Kidney (tissue), 13 donors: ENCODE measurements at regions not wholly inside any gene's neighbourhood (a gene's known extent, or its start where the extent isn't known, plus 50 kb on each side); places are given as distances from the start of the nearest gene placed in this dataset.

Source experiments
- DNase-seq, 5 donors: peaks; one replicate each; pipeline ENCODE4 v3.0.0-alpha.2; 2013 to 2020
- FAIRE-seq: peaks from 2 replicates; lab custom pipeline; 2012; peaks lifted over from hg19 to GRCh38; lab: Jason Lieb, UNC
- H3K27ac ChIP-seq, 2 donors: one replicate each; pipeline ENCODE4 v1.7.0; 2013; ENCODE audit warnings: low read depth in 2 of 2, low read length in 2 of 2, inconsistent platforms in 1 of 2
- H3K27me3 ChIP-seq: one replicate; pipeline ENCODE4 v1.7.1; 2013; ENCODE audit warnings: low read length, inconsistent platforms; ENCODE audit not compliant: control insufficient read depth, insufficient read depth
- H3K36me3 ChIP-seq, 3 donors: one replicate each; pipeline versions ENCODE4 v1.7.0 to v1.7.1; 2013; ENCODE audit warnings: low read length in 3 of 3, control low read depth in 1 of 3, inconsistent platforms in 1 of 3; ENCODE audit not compliant: insufficient read depth in 3 of 3, control insufficient read depth in 2 of 3
- H3K4me1 ChIP-seq, 3 donors: one replicate each; pipeline versions ENCODE4 v1.7.0 to v1.7.1; 2013; ENCODE audit warnings: low read length in 3 of 3, inconsistent platforms in 1 of 3, low read depth in 1 of 3; ENCODE audit not compliant: control insufficient read depth in 2 of 3, insufficient read depth in 2 of 3
- H3K4me3 ChIP-seq, 3 donors: one replicate each; pipeline versions ENCODE4 v1.7.0 to v1.8.1; 2013; ENCODE audit warnings: low read length in 3 of 3, control low read depth in 1 of 3, inconsistent platforms in 1 of 3
- H3K9ac ChIP-seq, 3 donors: one replicate each; pipeline versions ENCODE4 v1.7.0 to v1.7.1; 2013; ENCODE audit warnings: low read length in 3 of 3, control low read depth in 1 of 3, inconsistent platforms in 1 of 3
- H3K9me3 ChIP-seq, 3 donors: one replicate each; pipeline versions ENCODE4 v1.7.0 to v1.7.1; 2013; ENCODE audit warnings: low read length in 3 of 3, control low read depth in 1 of 3, inconsistent platforms in 1 of 3; ENCODE audit not compliant: control insufficient read depth in 2 of 3, insufficient read depth in 1 of 3
- CTCF ChIP-seq: IDR thresholded peaks from 3 replicates; pipeline ENCODE4 v1.5.1; 2012; ENCODE audit warnings: mild to moderate bottlenecking, moderate library complexity, borderline replicate concordance; ENCODE audit not compliant: insufficient read depth; ENCODE audit errors: extremely low read depth
- intact Hi-C: fragments of 100-400 bp; cut with DNase I; formaldehyde crosslinking; loops from one replicate; pipeline ENCODE4 v1.11.1; 2022
- donor health status: control.
- donor health status: control.
- donor health status: control.
- donor health status: control.
- donor health status: control.
- donor health status: DM: yes; HTN: yes; CAD: no.
- donor health status: Normal renal cell carcinoma (clear cell type).

- Histone ChIP-seq H3K27me3 (no peaks in the 10 kb centered on the region), H3K4me3 (no peak overlapping the region), H3K36me3 (no peaks in the 10 kb centered on the region), H3K4me1 (no peaks in the 10 kb centered on the region), H3K27ac (no peak overlapping the region), H3K9me3 (no peaks in the 10 kb centered on the region), H3K9ac (no peak overlapping the region)
- intact Hi-C loops: no loop called here
- DNase-seq: peak; percentile 71 to 82 (median 73)
- FAIRE-seq: no peak
- no peak for TF ChIP-seq CTCF
Observed at GRCh38 chr1:22285549-22286396, 142.9 kb upstream of the WNT4 start.

GRCh38 chr1:22286491-22286890, 143.6 kb upstream of the WNT4 start:
- Histone ChIP-seq H3K27me3 (no peaks in the 10 kb centered on the region), H3K4me1 (no peaks in the 10 kb centered on the region), H3K27ac (no peak overlapping the region), H3K36me3 (no peaks in the 10 kb centered on the region), H3K9ac (no peak overlapping the region), H3K4me3 (no peak overlapping the region), H3K9me3 (no peaks in the 10 kb centered on the region)
- no peak for TF ChIP-seq CTCF
- peak in 2 of 5 donors; percentile 43 to 65 for DNase-seq
- intact Hi-C loops: no loop called here
- FAIRE-seq: no peak

GRCh38 chr1:22287273-22287672, 144.4 kb upstream of the WNT4 start:
- H3K27ac ChIP-seq: no peak overlapping the region
- no peak for TF ChIP-seq CTCF
- H3K9ac ChIP-seq: no peak overlapping the region
- H3K4me3 ChIP-seq: no peak overlapping the region
- H3K4me1 ChIP-seq: no peaks in the 10 kb centered on the region
- H3K36me3 ChIP-seq: no peaks in the 10 kb centered on the region
- H3K27me3 ChIP-seq: no peaks in the 10 kb centered on the region
- FAIRE-seq (no peak), DNase-seq (peak in 1 of 5 donors; percentile 12)
- no peaks in the 10 kb centered on the region for H3K9me3 ChIP-seq
- intact Hi-C loops: no loop called here
